Liver (tissue), 3 donors: ENCODE measurements at regions not wholly inside any gene's neighbourhood (a gene's known extent, or its start where the extent isn't known, plus 50 kb on each side); places are given as distances from the start of the nearest gene placed in this dataset.

ENCODE experiments used
- ATF3 ChIP-seq: IDR thresholded peaks from 2 replicates; pipeline ENCODE4 v1.6.1; 2016; ENCODE audit warnings: antibody characterized with exemption
- CTCF ChIP-seq: fragments of 150-350 bp; IDR thresholded peaks from 2 replicates; pipeline ENCODE4 v1.5.1; 2017; ENCODE audit warnings: improper control_type of control experiment, low read depth, low read length; ENCODE audit not compliant: missing input control
- FOXA1 ChIP-seq: IDR thresholded peaks from 2 replicates; pipeline ENCODE4 v1.6.1; 2016; ENCODE audit warnings: antibody characterized with exemption
- HNF4A ChIP-seq, 2 donors: conservative IDR thresholded peaks; 2 replicates each; pipeline ENCODE4 v1.6.1; 2016; ENCODE audit warnings: antibody characterized with exemption in 2 of 2, mild to moderate bottlenecking in 2 of 2
- JUND ChIP-seq, 2 donors: IDR thresholded peaks; 2 replicates each; pipeline ENCODE4 v1.6.1; 2016; ENCODE audit warnings: antibody characterized with exemption in 2 of 2
- RAD21 ChIP-seq, 2 donors: IDR thresholded peaks; 2 replicates each; pipeline ENCODE4 v1.6.1; 2016; ENCODE audit warnings: antibody characterized with exemption in 2 of 2, mild to moderate bottlenecking in 2 of 2
- REST ChIP-seq: IDR thresholded peaks from 2 replicates; pipeline ENCODE4 v1.6.1; 2016; ENCODE audit warnings: antibody characterized with exemption, mild to moderate bottlenecking
- SP1 ChIP-seq: IDR thresholded peaks from 2 replicates; pipeline ENCODE4 v1.6.1; 2018; ENCODE audit warnings: antibody characterized with exemption, mild to moderate bottlenecking
- TAF1 ChIP-seq: conservative IDR thresholded peaks from 2 replicates; pipeline ENCODE4 v1.6.1; 2016; ENCODE audit warnings: antibody characterized with exemption, mild to moderate bottlenecking
- YY1 ChIP-seq: IDR thresholded peaks from 2 replicates; pipeline ENCODE4 v1.6.1; 2016; ENCODE audit warnings: antibody characterized with exemption, mild to moderate bottlenecking
- donor health status: healthy.
- donor health status: healthy.

- TF ChIP-seq RAD21 (IDR thresholded peaks at IDR 0.05) (no peak), FOXA1 (no peak), CTCF (no peak), ATF3 (no peak), TAF1 (no peak), YY1 (no peak), JUND (IDR thresholded peaks at IDR 0.05) (no peak), HNF4A (conservative IDR thresholded peaks at IDR 0.05) (no peak), REST (no peak), SP1 (no peak)
Measured at GRCh38 chr11:119490253-119491006, 67.5 kb upstream of the THY1 start.
